ENCODE measurements at regions not wholly inside any gene's neighbourhood (a gene's known extent, or its start where the extent isn't known, plus 50 kb on each side); places are given as distances from the start of the nearest gene placed in this dataset.

GRCh38 chr7:13416071-13416470 is 573.4 kb downstream of the ETV1 start:
- ChIA-PET CTCF (no interaction called here), POLR2A (no interaction called here)
- Histone ChIP-seq H2AFZ (ENCODE audit: low read depth, low read length) (no peak overlapping the region), H3K9ac (replicated peaks; ENCODE audit: extremely low read depth, insufficient read depth, low read length) (no peak overlapping the region), H4K20me1 (replicated peaks; ENCODE audit: control insufficient read depth, extremely low read depth, insufficient read depth, low read length) (no peaks in the 10 kb centered on the region), H3K9me1 (replicated peaks; ENCODE audit: control insufficient read depth, extremely low read depth, insufficient read depth, low read length) (no peaks in the 10 kb centered on the region), H3K4me3 (replicated peaks in 1 of 3; ENCODE audit: insufficient read depth in 1 of 3, low read depth in 1 of 3, low read length in 3 of 3) (no peak overlapping the region), H3K4me1 (ENCODE audit: control insufficient read depth, extremely low read depth, insufficient read depth, low read length) (no peaks in the 10 kb centered on the region), H3K36me3 (ENCODE audit: control insufficient read depth in 2 of 2, extremely low read depth in 1 of 2, insufficient read depth in 2 of 2, low read length in 2 of 2) (no peaks in the 10 kb centered on the region), H3K4me2 (ENCODE audit: insufficient read depth, low read length) (no peak overlapping the region), H3K27ac (ENCODE audit: insufficient read depth, low read depth, low read length) (no peak overlapping the region), H3K27me3 (ENCODE audit: control insufficient read depth in 2 of 2, insufficient read depth in 2 of 2, low read length in 2 of 2) (no peaks in the 10 kb centered on the region), H3K9me3 (replicated peaks; ENCODE audit: control insufficient read depth, insufficient read depth, low read length) (no peaks in the 10 kb centered on the region), H3K79me2 (ENCODE audit: control insufficient read depth, insufficient read depth, low read length) (no peaks in the 10 kb centered on the region)
- FAIRE-seq (no peak), DNase-seq (ENCODE audit: low read depth, low spot score) (no peak)
- intact Hi-C loops (cut with micrococcal nuclease): no loop called here
- BruUV-seq (replicated peaks): no TSS peak
- dilution Hi-C loops (cut with MboI; ENCODE audit: extremely low pct_ligation_motif_present, low sequenced_read_pairs): no loop called here
- TF ChIP-seq POLR2AphosphoS5 (IDR thresholded peaks at IDR 0.05; ENCODE audit: insufficient read depth, low read depth, low read length): no peak
- TF ChIP-seq EZH2 (IDR thresholded peaks at IDR 0.05; ENCODE audit: borderline replicate concordance, low read depth, low read length, severe bottlenecking): no peak
- no peak for TF ChIP-seq MYC (IDR thresholded peaks at IDR 0.05; ENCODE audit: low read depth, low read length)
- TF ChIP-seq MAX (IDR thresholded peaks at IDR 0.05; ENCODE audit: insufficient read depth, insufficient read length): no peak
- no peak for TF ChIP-seq GATA2 (IDR thresholded peaks at IDR 0.05; ENCODE audit: insufficient read depth, insufficient read length, low read depth, low read length)
- no peak for TF ChIP-seq POLR2A (IDR thresholded peaks at IDR 0.05; ENCODE audit: low read depth, low read length)
- no peak for TF ChIP-seq JUN (IDR thresholded peaks at IDR 0.05; ENCODE audit: borderline replicate concordance, insufficient read depth, insufficient read length, low read depth)
- no peak for TF ChIP-seq FOS (IDR thresholded peaks at IDR 0.05; ENCODE audit: borderline replicate concordance, insufficient read depth, low read length)
- TF ChIP-seq CTCF (IDR thresholded peaks at IDR 0.05; ENCODE audit: extremely low read depth in 1 of 2, insufficient read depth in 1 of 2, low read depth in 1 of 2, low read length in 2 of 2): no peak

Data from endothelial cell of umbilical vein (primary cell).